ENCODE measurements at regions not wholly inside any gene's neighbourhood (a gene's known extent, or its start where the extent isn't known, plus 50 kb on each side); places are given as distances from the start of the nearest gene placed in this dataset.

DNA sequence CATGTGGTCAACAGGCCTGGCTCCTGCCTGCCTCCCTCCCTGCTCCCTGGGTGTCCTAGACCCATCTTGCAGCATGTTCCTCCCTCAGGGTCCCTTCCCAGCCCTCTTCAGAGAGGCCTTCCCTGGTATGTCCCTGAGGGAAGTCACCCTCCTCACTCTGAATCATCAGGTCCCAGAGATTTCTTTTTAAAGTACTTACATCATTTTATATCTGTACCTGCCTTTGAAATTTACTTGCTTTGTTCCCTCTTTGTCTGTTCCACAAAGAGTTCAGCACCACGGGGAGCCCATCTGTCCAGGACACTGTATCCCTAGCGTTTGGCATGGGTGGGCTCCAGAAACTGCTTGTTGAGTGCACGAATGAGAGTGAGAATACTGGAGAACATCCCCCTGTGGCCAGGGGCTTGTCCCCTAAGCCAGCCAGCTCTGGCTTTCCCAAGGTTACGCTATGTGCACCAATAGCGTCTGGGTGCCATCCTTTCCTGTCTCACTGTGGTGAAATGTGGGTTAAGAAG, 50.6 kb upstream of the IGFBP3 start:
- H2AFZ ChIP-seq (ENCODE audit: insufficient read depth, low read depth, low read length, poor library complexity, severe bottlenecking), result no peak overlapping the region
- no peaks in the 10 kb centered on the region for H4K20me1 ChIP-seq (ENCODE audit: control insufficient read depth, insufficient read depth, low read length, poor library complexity, severe bottlenecking)
- ATAC-seq (ENCODE audit: low read depth), result no peak
- no peaks in the 10 kb centered on the region for H3K4me1 ChIP-seq (ENCODE audit: control insufficient read depth in 2 of 2, insufficient read depth in 2 of 2, low read length in 2 of 2)
- Mint-ChIP-seq H3K9me3 (ENCODE audit: insufficient read depth) (no peaks in the 10 kb centered on the region), H3K4me1 (no peaks in the 10 kb centered on the region), H3K27ac (no peak overlapping the region), H3K4me3 (no peak overlapping the region), H3K27me3 (peaks cover 4% of the 10 kb centered on the region)
- no peak for DNase-seq
- H3K27ac ChIP-seq (ENCODE audit: low read length in 2 of 2), result no peak overlapping the region
- no peak overlapping the region for H3K4me3 ChIP-seq (ENCODE audit: control extremely low read depth in 1 of 5, extremely low read depth in 1 of 5, insufficient read depth in 1 of 5, low read depth in 2 of 5, low read length in 4 of 5)
- H3K4me2 ChIP-seq (replicated peaks; ENCODE audit: low read depth, low read length, poor library complexity, severe bottlenecking), result no peak overlapping the region
- no peak overlapping the region for H3K9ac ChIP-seq (ENCODE audit: low read length)
- WGBS (ENCODE audit: insufficient coverage), result 94% methylated on average over 5 of the region's 5 CpGs
- intact Hi-C loops (cut with micrococcal nuclease), result no loop called here
- CTCF ChIA-PET, result no interaction called here
- H3K36me3 ChIP-seq (replicated peaks in 1 of 2; ENCODE audit: control extremely low read depth in 1 of 2, control insufficient read depth in 1 of 2, extremely low read depth in 1 of 2, insufficient read depth in 2 of 2, low read length in 1 of 2), result no peaks in the 10 kb centered on the region
- peaks cover 0 to 5% (median 0%) of the 10 kb centered on the region in 3 donors for H3K9me3 ChIP-seq (ENCODE audit: control extremely low read depth in 1 of 3, control insufficient read depth in 2 of 3, insufficient read depth in 1 of 3, low read length in 2 of 3)
- POLR2A ChIA-PET, result no interaction called here
- no peaks in the 10 kb centered on the region for H3K79me2 ChIP-seq (ENCODE audit: control insufficient read depth, insufficient read depth, low read length)
- TF ChIP-seq EZH2 (IDR thresholded peaks at IDR 0.05; ENCODE audit: borderline replicate concordance, insufficient read depth, low read depth, low read length, poor library complexity, severe bottlenecking) (no peak), CTCF (IDR thresholded peaks at IDR 0.05) (no peak)
- no peaks in the 10 kb centered on the region for H3K27me3 ChIP-seq (replicated peaks in 1 of 4; ENCODE audit: control extremely low read depth in 1 of 4, control insufficient read depth in 3 of 4, insufficient read depth in 4 of 4, low read length in 3 of 4)

DNA sequence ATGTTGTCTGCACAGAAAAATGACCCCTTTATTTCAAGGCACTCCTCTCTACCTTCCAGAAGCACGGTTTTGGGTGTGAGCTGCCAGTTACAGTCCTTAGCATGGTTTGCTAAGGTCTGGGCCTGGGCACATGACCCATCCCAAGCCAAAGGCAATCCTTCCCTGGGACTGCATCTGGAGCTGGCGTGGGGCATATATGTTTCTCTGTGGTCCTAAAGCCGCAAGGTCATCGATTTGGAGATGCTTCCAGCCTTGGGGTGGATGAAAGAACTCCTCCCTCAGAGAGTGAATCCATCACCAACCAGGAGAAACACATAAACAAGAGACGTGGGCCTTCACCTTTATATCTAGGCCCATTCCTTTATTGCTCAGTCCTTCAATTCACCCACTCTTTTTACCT, 50.1 kb upstream of the IGFBP3 start:
- no peak for ATAC-seq (ENCODE audit: low read depth)
- Histone ChIP-seq H3K9ac (ENCODE audit: low read length) (no peak overlapping the region), H3K4me2 (replicated peaks; ENCODE audit: low read depth, low read length, poor library complexity, severe bottlenecking) (no peak overlapping the region), H3K27ac (ENCODE audit: low read length in 2 of 2) (no peak overlapping the region), H3K4me3 (ENCODE audit: control extremely low read depth in 1 of 5, extremely low read depth in 1 of 5, insufficient read depth in 1 of 5, low read depth in 2 of 5, low read length in 4 of 5) (no peak overlapping the region), H3K4me1 (ENCODE audit: control insufficient read depth in 2 of 2, insufficient read depth in 2 of 2, low read length in 2 of 2) (no peaks in the 10 kb centered on the region), H2AFZ (ENCODE audit: insufficient read depth, low read depth, low read length, poor library complexity, severe bottlenecking) (no peak overlapping the region), H3K79me2 (ENCODE audit: control insufficient read depth, insufficient read depth, low read length) (no peaks in the 10 kb centered on the region), H3K36me3 (replicated peaks in 1 of 2; ENCODE audit: control extremely low read depth in 1 of 2, control insufficient read depth in 1 of 2, extremely low read depth in 1 of 2, insufficient read depth in 2 of 2, low read length in 1 of 2) (no peaks in the 10 kb centered on the region), H3K9me3 (ENCODE audit: control extremely low read depth in 1 of 3, control insufficient read depth in 2 of 3, insufficient read depth in 1 of 3, low read length in 2 of 3) (peaks cover 0 to 2% (median 0%) of the 10 kb centered on the region in 3 donors), H3K27me3 (replicated peaks in 1 of 4; ENCODE audit: control extremely low read depth in 1 of 4, control insufficient read depth in 3 of 4, insufficient read depth in 4 of 4, low read length in 3 of 4) (no peaks in the 10 kb centered on the region), H4K20me1 (ENCODE audit: control insufficient read depth, insufficient read depth, low read length, poor library complexity, severe bottlenecking) (no peaks in the 10 kb centered on the region)
- Mint-ChIP-seq H3K9me3 (ENCODE audit: insufficient read depth) (no peaks in the 10 kb centered on the region), H3K27me3 (peaks cover 5% of the 10 kb centered on the region), H3K27ac (no peak overlapping the region), H3K4me3 (no peak overlapping the region), H3K4me1 (no peaks in the 10 kb centered on the region)
- POLR2A ChIA-PET, result no interaction called here
- 91% methylated on average over 3 of the region's 5 CpGs for WGBS (ENCODE audit: insufficient coverage)
- CTCF ChIA-PET, result no interaction called here
- TF ChIP-seq CTCF (IDR thresholded peaks at IDR 0.05) (no peak), EZH2 (IDR thresholded peaks at IDR 0.05; ENCODE audit: borderline replicate concordance, insufficient read depth, low read depth, low read length, poor library complexity, severe bottlenecking) (no peak)
- no peak for DNase-seq
- intact Hi-C loops (cut with micrococcal nuclease), result no loop called here
